ENCODE measurements at regions not wholly inside any gene's neighbourhood (a gene's known extent, or its start where the extent isn't known, plus 50 kb on each side); places are given as distances from the start of the nearest gene placed in this dataset.
"Not testable (repeated sequence)": the region's sequence is repeated elsewhere in the genome, so short reads cannot be mapped to it uniquely, and the experiment has no call there.

GRCh38 chr1:2851918-2852317 is 50.4 kb upstream of the TTC34 start:
- not testable (repeated sequence) for DNase-seq

- DNase-seq, result no peak
These were observed 52.2 kb upstream of the TTC34 start for GRCh38 chr1:2853711-2854110.

GRCh38 chr1:2854151-2854550 is 52.7 kb upstream of the TTC34 start:
- no peak for DNase-seq

- no peak for DNase-seq
These were observed 53.1 kb upstream of the TTC34 start for GRCh38 chr1:2854611-2855010.

- no peak for DNase-seq
These were observed 53.9 kb upstream of the TTC34 start for GRCh38 chr1:2855206-2856065.

- no peak for DNase-seq
These were observed 54.5 kb upstream of the TTC34 start for GRCh38 chr1:2856066-2856390.

- no peak for DNase-seq
These were observed 55.3 kb upstream of the TTC34 start for GRCh38 chr1:2856676-2857375.

- DNase-seq, result no peak
These were observed 56.0 kb upstream of the TTC34 start for GRCh38 chr1:2857521-2857920.

- no peak for DNase-seq
These were observed 57.2 kb upstream of the TTC34 start for GRCh38 chr1:2858676-2859075.

GRCh38 chr1:2859219-2859880 is 57.9 kb upstream of the TTC34 start:
- no peak for DNase-seq

GRCh38 chr1:2859881-2860430 is 58.5 kb upstream of the TTC34 start:
- DNase-seq, result no peak

GRCh38 chr1:2860476-2861142 is 59.1 kb upstream of the TTC34 start:
- DNase-seq, result no peak

- DNase-seq, result no peak
These were observed 59.9 kb upstream of the TTC34 start for GRCh38 chr1:2861143-2861987.

GRCh38 chr1:2861988-2862813 is 60.7 kb upstream of the TTC34 start:
- no peak for DNase-seq

GRCh38 chr1:2862814-2863647 is 61.5 kb upstream of the TTC34 start:
- no peak for DNase-seq

GRCh38 chr1:2863648-2863963 is 62.1 kb upstream of the TTC34 start:
- no peak for DNase-seq

GRCh38 chr1:2864203-2864905 is 62.9 kb upstream of the TTC34 start:
- DNase-seq, result no peak

- no peak for DNase-seq
These were observed 63.5 kb upstream of the TTC34 start for GRCh38 chr1:2865000-2865399.

- peak; percentile 85 for DNase-seq
These were observed 64.3 kb upstream of the TTC34 start for GRCh38 chr1:2865571-2866421.
